Mesothelial cell of epicardium (in vitro differentiated cells): ENCODE measurements at regions not wholly inside any gene's neighbourhood (a gene's known extent, or its start where the extent isn't known, plus 50 kb on each side); places are given as distances from the start of the nearest gene placed in this dataset.

Experiments
- DNase-seq, 2 experiments: peaks; one replicate each; pipeline ENCODE4 v3.0.0; 2021; ENCODE audit warnings: low spot score in 2 of 2; ENCODE audit not compliant: unreplicated experiment in 2 of 2
- H3K27ac Mint-ChIP-seq: 2 replicates; pipeline ENCODE4 v1.8.0; 2021; ENCODE audit warnings: mixed read lengths
- H3K27me3 Mint-ChIP-seq: 2 replicates; pipeline ENCODE4 v1.8.0; 2021; ENCODE audit warnings: low read depth, mixed read lengths
- H3K36me3 Mint-ChIP-seq: 2 replicates; pipeline ENCODE4 v1.8.0; 2021; ENCODE audit warnings: mixed read lengths
- H3K4me1 Mint-ChIP-seq: 2 replicates; pipeline ENCODE4 v1.8.0; 2021; ENCODE audit warnings: mixed read lengths
- H3K4me3 Mint-ChIP-seq: 2 replicates; pipeline ENCODE4 v1.8.0; 2021; ENCODE audit warnings: mild to moderate bottlenecking, moderate library complexity, mixed read lengths
- H3K9me3 Mint-ChIP-seq: 2 replicates; pipeline ENCODE4 v1.8.0; 2021; ENCODE audit warnings: mixed read lengths
- CTCF ChIP-seq: fragments of 200-600 bp; sonication (generic); IDR thresholded peaks from one replicate; pipeline ENCODE4 v1.5.0; 2021; ENCODE audit warnings: antibody characterized with exemption; ENCODE audit not compliant: unreplicated experiment

DNA sequence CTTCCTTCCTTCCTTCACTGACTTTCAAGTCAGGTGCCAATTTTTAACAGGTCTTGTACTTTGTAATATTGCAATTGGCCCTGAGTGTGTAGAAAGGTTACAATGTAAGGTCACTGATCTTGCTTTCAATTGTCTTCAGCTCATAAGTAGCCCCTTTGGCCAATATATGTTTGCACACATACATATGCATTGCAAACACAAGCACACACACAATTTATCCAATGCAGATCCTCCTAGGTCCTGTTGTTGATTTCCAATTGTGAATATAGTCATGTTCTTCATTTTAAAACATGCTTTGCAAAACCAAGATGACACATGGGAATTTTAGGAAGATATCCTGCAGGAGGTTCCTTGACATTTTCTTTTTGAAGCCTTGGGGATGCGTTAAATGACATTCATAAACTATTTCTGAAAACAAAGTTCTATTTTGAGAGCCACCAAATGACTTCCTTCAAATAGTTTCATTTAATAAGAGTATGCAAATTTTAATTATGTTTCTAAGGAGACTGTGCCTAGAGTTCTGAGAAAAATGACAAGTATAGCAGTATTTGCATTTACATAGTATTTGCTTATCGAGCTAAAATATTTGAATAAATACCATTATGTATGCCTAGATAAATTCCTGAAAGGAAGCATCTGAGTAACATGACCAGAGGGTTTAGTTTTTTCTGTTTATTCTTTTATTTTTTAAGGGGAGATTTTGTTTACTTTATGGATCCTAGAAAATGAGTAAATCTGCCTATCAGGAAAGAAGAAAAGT lies 117.1 kb upstream of the TMEFF2 start:
- H3K4me3 Mint-ChIP-seq, result no peak overlapping the region
- TF ChIP-seq CTCF, result no peak
- H3K9me3 Mint-ChIP-seq, result peaks cover 6% of the 10 kb centered on the region
- no peak for DNase-seq
- no peaks in the 10 kb centered on the region for H3K4me1 Mint-ChIP-seq
- no peaks in the 10 kb centered on the region for H3K36me3 Mint-ChIP-seq
- no peak overlapping the region for H3K27ac Mint-ChIP-seq
- H3K27me3 Mint-ChIP-seq, result no peaks in the 10 kb centered on the region

DNA sequence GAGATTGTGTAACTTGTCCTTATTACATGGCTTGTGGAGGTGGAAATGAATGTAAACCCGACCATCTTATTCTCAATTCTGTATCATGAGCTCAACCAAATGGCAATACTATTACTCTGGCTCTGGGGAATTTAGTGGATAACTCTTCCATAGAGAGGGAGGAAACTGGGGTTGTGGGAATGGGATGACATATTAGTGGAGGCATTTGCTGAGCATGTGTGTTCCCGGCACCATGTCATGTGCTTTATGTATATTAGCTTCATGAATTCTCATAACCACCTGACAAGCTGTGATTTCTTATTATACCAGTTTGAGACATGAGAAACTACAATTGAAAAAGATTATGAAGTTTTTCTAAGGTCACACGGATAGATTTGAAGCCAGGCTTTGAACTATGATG lies 112.8 kb upstream of the TMEFF2 start:
- H3K9me3 Mint-ChIP-seq, result no peaks in the 10 kb centered on the region
- H3K27me3 Mint-ChIP-seq, result no peaks in the 10 kb centered on the region
- no peak for DNase-seq
- H3K4me3 Mint-ChIP-seq, result no peak overlapping the region
- TF ChIP-seq CTCF, result no peak
- H3K4me1 Mint-ChIP-seq, result no peaks in the 10 kb centered on the region
- no peaks in the 10 kb centered on the region for H3K36me3 Mint-ChIP-seq
- H3K27ac Mint-ChIP-seq, result no peak overlapping the region

DNA sequence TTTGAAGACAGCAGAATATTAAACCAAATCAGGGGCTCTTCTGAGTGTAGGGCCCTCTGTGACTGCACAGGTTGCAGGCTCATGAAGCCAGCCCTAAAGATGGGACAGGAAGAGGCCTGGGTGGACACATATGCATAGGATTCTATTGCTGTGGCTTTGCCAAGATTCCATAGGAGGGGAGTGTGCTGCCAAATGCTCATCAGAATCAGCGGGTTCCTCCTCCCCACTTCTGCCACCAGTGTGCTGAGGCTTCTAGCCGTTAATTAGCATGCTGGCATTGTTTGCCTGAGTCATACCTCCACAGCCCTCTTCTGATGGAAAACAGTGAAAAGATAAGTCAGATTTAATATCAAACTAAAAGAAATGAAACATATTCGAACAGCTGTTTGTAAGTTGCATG lies 103.9 kb upstream of the TMEFF2 start:
- DNase-seq, result no peak
- H3K27ac Mint-ChIP-seq, result no peak overlapping the region
- no peaks in the 10 kb centered on the region for H3K4me1 Mint-ChIP-seq
- H3K36me3 Mint-ChIP-seq, result no peaks in the 10 kb centered on the region
- no peaks in the 10 kb centered on the region for H3K9me3 Mint-ChIP-seq
- TF ChIP-seq CTCF, result no peak
- H3K27me3 Mint-ChIP-seq, result no peaks in the 10 kb centered on the region
- no peak overlapping the region for H3K4me3 Mint-ChIP-seq

GRCh38 chr2:192292478-192292877 lies 97.7 kb upstream of the TMEFF2 start:
- H3K9me3 Mint-ChIP-seq, result peaks cover 9% of the 10 kb centered on the region
- H3K4me3 Mint-ChIP-seq, result no peak overlapping the region
- no peaks in the 10 kb centered on the region for H3K27me3 Mint-ChIP-seq
- DNase-seq, result no peak
- peaks cover 6% of the 10 kb centered on the region for H3K4me1 Mint-ChIP-seq
- no peaks in the 10 kb centered on the region for H3K36me3 Mint-ChIP-seq
- TF ChIP-seq CTCF, result no peak
- no peak overlapping the region for H3K27ac Mint-ChIP-seq

GRCh38 chr2:192288295-192288694 lies 93.6 kb upstream of the TMEFF2 start:
- TF ChIP-seq CTCF, result no peak
- H3K36me3 Mint-ChIP-seq, result peaks cover 1% of the 10 kb centered on the region
- DNase-seq, result no peak
- H3K4me3 Mint-ChIP-seq, result no peak overlapping the region
- peaks cover 6% of the 10 kb centered on the region for H3K4me1 Mint-ChIP-seq
- peaks cover 17% of the 10 kb centered on the region for H3K9me3 Mint-ChIP-seq
- no peaks in the 10 kb centered on the region for H3K27me3 Mint-ChIP-seq
- no peak overlapping the region for H3K27ac Mint-ChIP-seq
